HepG2 (cell line): ENCODE measurements at regions not wholly inside any gene's neighbourhood (a gene's known extent, or its start where the extent isn't known, plus 50 kb on each side); places are given as distances from the start of the nearest gene placed in this dataset.

ENCODE experiments used
- ATAC-seq: fragments of 200-7000 bp; cut with Tn5 transposase; 3 replicates; pipeline ENCODE4 v1.9.1; 2020; ENCODE audit warnings: mild to moderate bottlenecking, moderate library complexity
- BruUV-seq: library from RNA; stranded (reverse); fragments of 400-500 nt; replicated peaks from 2 replicates; lab custom pipeline; 2021; lab: Mats Ljungman, UMichigan
- CTCF ChIA-PET: fragments of 300-600 bp; formaldehyde crosslinking; extraction: SDS; loops from one replicate; lab custom pipeline; 2021; ENCODE audit warnings: low total read pairs, inconsistent platforms, low intra/inter-chr PET ratio; lab: Yijun Ruan, JAX
- POLR2A ChIA-PET: fragments of 350-600 bp; sonication (Branson Sonifier 250); formaldehyde crosslinking; loops from one replicate; lab custom pipeline; 2020; ENCODE audit warnings: antibody characterized with exemption, inconsistent platforms; lab: Yijun Ruan, JAX
- DNase-seq: peaks from one replicate; pipeline ENCODE4 v3.0.0-alpha.2; 2015; ENCODE audit warnings: low spot score
- FAIRE-seq: peaks from 3 replicates; lab custom pipeline; 2011; peaks lifted over from hg19 to GRCh38; lab: Jason Lieb, UNC
- H2AFZ ChIP-seq: one replicate; pipeline ENCODE4 v1.6.1; 2011; ENCODE audit warnings: low read length, inconsistent platforms
- H3K27ac ChIP-seq: fragments of 300-600 bp; 3 replicates; pipeline ENCODE4 v1.8.0; 2011; ENCODE audit warnings: mixed run types, mild to moderate bottlenecking, mixed read lengths, low read length, inconsistent platforms; ENCODE audit not compliant: insufficient read depth; ENCODE audit errors: extremely low read length
- H3K27me3 ChIP-seq, 2 experiments: fragments of 200-600 bp in 1 of 2; 2 replicates in 1 of 2; 3 replicates in 1 of 2; pipeline versions ENCODE4 v1.6.0 to v1.8.0; 2011; ENCODE audit warnings: low read length in 2 of 2, mild to moderate bottlenecking in 2 of 2, moderate library complexity in 2 of 2, inconsistent platforms in 1 of 2; ENCODE audit not compliant: insufficient read depth in 2 of 2, control insufficient read depth in 1 of 2
- H3K36me3 ChIP-seq, 2 experiments: fragments of 200-600 bp in 1 of 2; replicated peaks in 1 of 2; 2 replicates in 1 of 2; 3 replicates in 1 of 2; pipeline versions ENCODE4 v1.5.1 to v1.8.0; 2011; ENCODE audit warnings: low read length in 2 of 2, inconsistent platforms in 1 of 2; ENCODE audit not compliant: insufficient read depth in 2 of 2, control insufficient read depth in 1 of 2
- H3K4me1 ChIP-seq: 2 replicates; pipeline ENCODE4 v1.5.1; 2012; ENCODE audit warnings: low read length, inconsistent platforms; ENCODE audit not compliant: insufficient read depth
- H3K4me2 ChIP-seq: 2 replicates; pipeline ENCODE4 v1.6.0; 2011; ENCODE audit warnings: low read depth, low read length, inconsistent platforms
- H3K4me3 ChIP-seq, 3 experiments: fragments of 200-600 bp in 1 of 3; sonication (generic), shearing (Covaris generic) in 1 of 3; replicated peaks in 1 of 3; 2 replicates each; pipeline ENCODE4 v1.5.1; 2011 to 2016; ENCODE audit warnings: low read length in 3 of 3, inconsistent platforms in 2 of 3, low read depth in 2 of 3, mild to moderate bottlenecking in 2 of 3, control low read depth in 1 of 3, mixed read lengths in 1 of 3; ENCODE audit not compliant: insufficient read depth in 1 of 3
- H3K79me2 ChIP-seq: one replicate; pipeline ENCODE4 v1.6.1; 2011; ENCODE audit warnings: low read length, inconsistent platforms; ENCODE audit not compliant: insufficient read depth
- H3K9ac ChIP-seq: 2 replicates; pipeline ENCODE4 v1.6.0; 2011; ENCODE audit warnings: mild to moderate bottlenecking, low read depth, low read length, inconsistent platforms; ENCODE audit not compliant: insufficient read depth
- H3K9me3 ChIP-seq: 2 replicates; pipeline ENCODE4 v1.5.1; 2012; ENCODE audit warnings: mild to moderate bottlenecking, low read length
- H4K20me1 ChIP-seq: 2 replicates; pipeline ENCODE4 v1.6.0; 2011; ENCODE audit warnings: inconsistent platforms, mild to moderate bottlenecking, low read length, moderate library complexity; ENCODE audit not compliant: insufficient read depth
- ATF5 ChIP-seq: sonication (generic); formaldehyde crosslinking; IDR thresholded peaks from 2 replicates; pipeline ENCODE4 v1.4.0; 2020; ENCODE audit warnings: mild to moderate bottlenecking, low read depth, missing genetic modification reagents
- CREB1 ChIP-seq, 2 experiments: fragments of 450-650 bp in 1 of 2; IDR thresholded peaks; 2 replicates each; pipeline ENCODE4 v1.6.1; 2016 to 2017; ENCODE audit warnings: control low read depth in 1 of 2, mild to moderate bottlenecking in 1 of 2, missing compliant biosample characterization in 1 of 2, missing genetic modification characterization in 1 of 2
- HES4 ChIP-seq: sonication (generic); formaldehyde crosslinking; IDR thresholded peaks from 2 replicates; pipeline ENCODE4 v1.9.0; 2021; ENCODE audit warnings: mild to moderate bottlenecking, missing genetic modification reagents, borderline replicate concordance
- SALL1 ChIP-seq: sonication (generic); formaldehyde crosslinking; IDR thresholded peaks from 2 replicates; pipeline ENCODE4 v1.8.0; 2022; ENCODE audit warnings: mild to moderate bottlenecking, missing genetic modification reagents
- TP53 ChIP-seq: sonication (generic); formaldehyde crosslinking; conservative IDR thresholded peaks from 2 replicates; pipeline ENCODE4 v1.4.0; 2020; ENCODE audit warnings: missing genetic modification reagents
- ZBTB34 ChIP-seq: sonication (generic); formaldehyde crosslinking; IDR thresholded peaks from 2 replicates; pipeline ENCODE4 v1.8.0; 2022; ENCODE audit warnings: mild to moderate bottlenecking, missing genetic modification reagents
- ZNF101 ChIP-seq: sonication (generic); formaldehyde crosslinking; IDR thresholded peaks from 2 replicates; pipeline ENCODE4 v1.4.0; 2020; ENCODE audit warnings: mild to moderate bottlenecking, low read depth, missing genetic modification reagents, borderline replicate concordance
- ZNF205 ChIP-seq: IDR thresholded peaks from 2 replicates; pipeline ENCODE4 v1.6.1; 2018; ENCODE audit warnings: missing biosample characterization, missing genetic modification reagents
- ZNF235 ChIP-seq: sonication (generic); formaldehyde crosslinking; IDR thresholded peaks from 2 replicates; pipeline ENCODE4 v1.8.1; 2023; ENCODE audit warnings: mild to moderate bottlenecking, missing genetic modification reagents, borderline replicate concordance
- ZNF251 ChIP-seq: sonication (generic); formaldehyde crosslinking; IDR thresholded peaks from 2 replicates; pipeline ENCODE4 v1.9.0; 2021; ENCODE audit warnings: mild to moderate bottlenecking, missing genetic modification reagents
- ZNF326 ChIP-seq: sonication (generic); formaldehyde crosslinking; IDR thresholded peaks from 2 replicates; pipeline ENCODE4 v1.4.0; 2020; ENCODE audit warnings: missing genetic modification reagents, borderline replicate concordance
- ZNF354B ChIP-seq: sonication (generic); formaldehyde crosslinking; IDR thresholded peaks from 2 replicates; pipeline ENCODE4 v1.8.0; 2022; ENCODE audit warnings: mild to moderate bottlenecking, missing genetic modification reagents
- ZNF432 ChIP-seq: sonication (generic); formaldehyde crosslinking; IDR thresholded peaks from 2 replicates; pipeline ENCODE4 v1.5.0; 2020; ENCODE audit warnings: missing genetic modification reagents, mild to moderate bottlenecking, borderline replicate concordance
- ZNF557 ChIP-seq: sonication (generic); formaldehyde crosslinking; IDR thresholded peaks from 2 replicates; pipeline ENCODE4 v1.4.0; 2020; ENCODE audit warnings: missing genetic modification reagents
- ZNF607 ChIP-seq: sonication (generic); formaldehyde crosslinking; IDR thresholded peaks from 2 replicates; pipeline ENCODE4 v1.5.1; 2020; ENCODE audit warnings: missing genetic modification reagents, mild to moderate bottlenecking, borderline replicate concordance
- ZNF781 ChIP-seq: sonication (generic); formaldehyde crosslinking; IDR thresholded peaks from 2 replicates; pipeline ENCODE4 v1.5.1; 2020; ENCODE audit warnings: borderline replicate concordance, mild to moderate bottlenecking, missing genetic modification reagents; ENCODE audit errors: not compliant biosample characterization
- WGBS: methylation state at CpG from one replicate; pipeline ENCODE4 v1.1.6; 2017; ENCODE audit warnings: low lambda C conversion rate; 5-methylcytosine and 5-hydroxymethylcytosine counted together
- in situ Hi-C: cut with HindIII; loops from 2 replicates; pipeline ENCODE4 v1.10.0; 2017; ENCODE audit warnings: low pct_unique_long_range_greater_than_20kb; ENCODE audit not compliant: extremely low pct_ligation_motif_present
- intact Hi-C: fragments of 100-400 bp; cut with micrococcal nuclease; formaldehyde crosslinking; loops from one replicate; pipeline ENCODE4 v1.10.0; 2022; ENCODE audit not compliant: unreplicated experiment
- TF ChIP-seq, protein P1 (sequence below): sonication (generic); formaldehyde crosslinking; IDR thresholded peaks from 2 replicates; pipeline ENCODE4 v1.4.0; 2020; ENCODE audit warnings: mild to moderate bottlenecking, missing genetic modification reagents

- H3K4me2 ChIP-seq = no peak overlapping the region
- no peak overlapping the region for H3K27ac ChIP-seq
- H2AFZ ChIP-seq = no peak overlapping the region
- H3K79me2 ChIP-seq = no peaks in the 10 kb centered on the region
- peaks cover 3% of the 10 kb centered on the region; the same call in 1 of the 2 replicates for H4K20me1 ChIP-seq
- intact Hi-C loops (no loop called here), in situ Hi-C loops (no loop called here)
- DNase-seq = no peak
- H3K36me3 ChIP-seq = no peaks in the 10 kb centered on the region
- H3K4me1 ChIP-seq = 0 out of 2 replicates have a peak, but pooled peaks cover under 1% of the 10 kb centered on the region
- FAIRE-seq = no peak
- H3K9me3 ChIP-seq = no peaks in the 10 kb centered on the region
- WGBS = 97% methylated on average over 5 of the region's 5 CpGs
- H3K9ac ChIP-seq = no peak overlapping the region
- TF ChIP-seq ZNF205 (CRISPR knock-in tag) (no peak), HES4 (no peak), TP53 (CRISPR knock-in tag) (no peak), ZNF781 (CRISPR knock-in tag) (no peak), ZNF607 (no peak), CREB1 (IDR thresholded peaks at IDR 0.05) (no peak), CREB1 (CRISPR knock-in tag; IDR thresholded peaks at IDR 0.05) (no peak), ZBTB34 (CRISPR knock-in tag) (no peak), ZNF354B (CRISPR knock-in tag) (no peak), ZNF326 (CRISPR knock-in tag) (no peak), ZNF235 (CRISPR knock-in tag) (no peak), ZNF557 (no peak), SALL1 (CRISPR knock-in tag) (no peak), ZNF251 (no peak), ZNF432 (CRISPR knock-in tag) (no peak), ATF5 (no peak), ZNF101 (no peak)
- TF ChIP-seq, protein P1, sequence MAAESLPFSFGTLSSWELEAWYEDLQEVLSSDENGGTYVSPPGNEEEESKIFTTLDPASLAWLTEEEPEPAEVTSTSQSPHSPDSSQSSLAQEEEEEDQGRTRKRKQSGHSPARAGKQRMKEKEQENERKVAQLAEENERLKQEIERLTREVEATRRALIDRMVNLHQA (CRISPR knock-in tag) = no peak
- H3K27me3 ChIP-seq = no peaks in the 10 kb centered on the region
- H3K4me3 ChIP-seq = no peak overlapping the region
- ChIA-PET CTCF (no interaction called here), POLR2A (no interaction called here)
- no TSS peak for BruUV-seq
- no peak for ATAC-seq
These were observed 288.9 kb downstream of the KCNRG start for GRCh38 chr13:50303963-50304721.
